ENCODE measurements at regions not wholly inside any gene's neighbourhood (a gene's known extent, or its start where the extent isn't known, plus 50 kb on each side); places are given as distances from the start of the nearest gene placed in this dataset.

GRCh38 chr18:34493099-34493544, 217.0 kb upstream of the DTNA start (continued):
- TF ChIP-seq INSM2 (tag by site-specific recombination; IDR thresholded peaks at IDR 0.05) (0 out of 2 replicates have a peak, but pooled peaks have one; percentile 40), ZSCAN5A (tag by site-specific recombination; IDR thresholded peaks at IDR 0.05) (no peak), ZNF211 (tag by site-specific recombination; IDR thresholded peaks at IDR 0.05; ENCODE audit: low read depth) (no peak), ZNF629 (tag by site-specific recombination; IDR thresholded peaks at IDR 0.05) (peak; percentile 81), BCL11A (tag by site-specific recombination; IDR thresholded peaks at IDR 0.05; ENCODE audit: low read depth) (0 out of 2 replicates have a peak, but pooled peaks have one; percentile 17), ZNF398 (tag by site-specific recombination; IDR thresholded peaks at IDR 0.05) (peak; percentile 91), ZNF23 (tag by site-specific recombination; IDR thresholded peaks at IDR 0.05; ENCODE audit: borderline replicate concordance) (no peak), ZSCAN16 (tag by site-specific recombination; IDR thresholded peaks at IDR 0.05) (no peak), ZFP37 (tag by site-specific recombination; IDR thresholded peaks at IDR 0.05) (no peak), PRDM4 (tag by site-specific recombination; IDR thresholded peaks at IDR 0.05) (peak; percentile 80), ZNF664 (tag by site-specific recombination; IDR thresholded peaks at IDR 0.05) (0 out of 2 replicates have a peak, but pooled peaks have one; percentile 25), ZNF558 (tag by site-specific recombination; IDR thresholded peaks at IDR 0.05) (peak; percentile 54; the same call in 1 of the 2 replicates), TSHZ1 (tag by site-specific recombination; IDR thresholded peaks at IDR 0.05; ENCODE audit: borderline replicate concordance) (peak; percentile 66; the same call in 1 of the 2 replicates), ZNF202 (tag by site-specific recombination; IDR thresholded peaks at IDR 0.05; ENCODE audit: borderline replicate concordance) (no peak), MEIS1 (CRISPR knock-in tag; IDR thresholded peaks at IDR 0.05; ENCODE audit: borderline replicate concordance) (no peak), ZNF138 (tag by site-specific recombination; IDR thresholded peaks at IDR 0.05; ENCODE audit: borderline replicate concordance) (no peak), ZNF837 (tag by site-specific recombination; IDR thresholded peaks at IDR 0.05) (no peak), ZNF112 (tag by site-specific recombination; IDR thresholded peaks at IDR 0.05) (no peak), ZNF324 (tag by site-specific recombination; IDR thresholded peaks at IDR 0.05) (peak; percentile 67), ZNF473 (tag by site-specific recombination; IDR thresholded peaks at IDR 0.05) (no peak), ZNF488 (tag by site-specific recombination; IDR thresholded peaks at IDR 0.05) (no peak), ZNF704 (tag by site-specific recombination; IDR thresholded peaks at IDR 0.05) (no peak), ZFHX2 (tag by site-specific recombination; conservative IDR thresholded peaks at IDR 0.05) (peak; percentile 80), SETDB1 (IDR thresholded peaks at IDR 0.05; ENCODE audit: insufficient read length, low read length) (no peak), ZBTB26 (tag by site-specific recombination; optimal IDR thresholded peaks at IDR 0.05) (peak; percentile 80), ZNF510 (tag by site-specific recombination; IDR thresholded peaks at IDR 0.05; ENCODE audit: insufficient replicate concordance) (no peak)

Data from HEK293 (cell line).